ENCODE measurements at regions not wholly inside any gene's neighbourhood (a gene's known extent, or its start where the extent isn't known, plus 50 kb on each side); places are given as distances from the start of the nearest gene placed in this dataset.
"Not testable (repeated sequence)": the region's sequence is repeated elsewhere in the genome, so short reads cannot be mapped to it uniquely, and the experiment has no call there.

- H3K27ac Mint-ChIP-seq (ENCODE audit: low read depth, unreplicated experiment): no peak overlapping the region
- no peak overlapping the region for H3K4me3 Mint-ChIP-seq (ENCODE audit: unreplicated experiment)
- no peaks in the 10 kb centered on the region for H3K36me3 Mint-ChIP-seq (ENCODE audit: insufficient read depth, unreplicated experiment)
- H3K27me3 Mint-ChIP-seq (ENCODE audit: insufficient read depth, unreplicated experiment): no peaks in the 10 kb centered on the region
- no peaks in the 10 kb centered on the region for H3K4me1 Mint-ChIP-seq (ENCODE audit: insufficient read depth, unreplicated experiment)
- CTCF ChIA-PET: no interaction called here
- no peak for DNase-seq (ENCODE audit: unreplicated experiment)
- peaks cover 8% of the 10 kb centered on the region for H3K9me3 Mint-ChIP-seq (ENCODE audit: unreplicated experiment)
- BruUV-seq (replicated peaks): no TSS peak
- intact Hi-C loops (cut with micrococcal nuclease): no loop called here
- TF ChIP-seq CTCF (IDR thresholded peaks at IDR 0.05; ENCODE audit: unreplicated experiment): no peak
- POLR2A ChIA-PET: no interaction called here
Observed at GRCh38 chr2:192414794-192415193, 220.1 kb upstream of the TMEFF2 start.

GRCh38 chr2:192413812-192414681 is 219.3 kb upstream of the TMEFF2 start:
- ChIA-PET POLR2A (interaction anchor here (0.9 kb wide), 1 partner anchor 9 kb away, joined by 3 read pairs; no protein-coding TSS in a partner anchor), CTCF (interaction anchor here (0.6 to 0.7 kb wide), 3 partner anchors 33 to 631 kb away, joined by 3 to 4 read pairs (median 3); no protein-coding TSS in a partner anchor)
- no peak for TF ChIP-seq CTCF (IDR thresholded peaks at IDR 0.05; ENCODE audit: unreplicated experiment)
- no peaks in the 10 kb centered on the region for H3K36me3 Mint-ChIP-seq (ENCODE audit: insufficient read depth, unreplicated experiment)
- DNase-seq (ENCODE audit: unreplicated experiment): no peak
- no peak overlapping the region for H3K4me3 Mint-ChIP-seq (ENCODE audit: unreplicated experiment)
- no TSS peak for BruUV-seq (replicated peaks)
- H3K27ac Mint-ChIP-seq (ENCODE audit: low read depth, unreplicated experiment): no peak overlapping the region
- H3K4me1 Mint-ChIP-seq (ENCODE audit: insufficient read depth, unreplicated experiment): no peaks in the 10 kb centered on the region
- H3K27me3 Mint-ChIP-seq (ENCODE audit: insufficient read depth, unreplicated experiment): no peaks in the 10 kb centered on the region
- intact Hi-C loops (cut with micrococcal nuclease): no loop called here
- peaks cover 8% of the 10 kb centered on the region for H3K9me3 Mint-ChIP-seq (ENCODE audit: unreplicated experiment)

GRCh38 chr2:192412866-192413265 is 218.1 kb upstream of the TMEFF2 start:
- H3K4me1 Mint-ChIP-seq (ENCODE audit: insufficient read depth, unreplicated experiment); POLR2A ChIA-PET; BruUV-seq (replicated peaks); intact Hi-C loops (cut with micrococcal nuclease); CTCF ChIA-PET; H3K36me3 Mint-ChIP-seq (ENCODE audit: insufficient read depth, unreplicated experiment); DNase-seq (ENCODE audit: unreplicated experiment); H3K27me3 Mint-ChIP-seq (ENCODE audit: insufficient read depth, unreplicated experiment); H3K4me3 Mint-ChIP-seq (ENCODE audit: unreplicated experiment); H3K27ac Mint-ChIP-seq (ENCODE audit: low read depth, unreplicated experiment); H3K9me3 Mint-ChIP-seq (ENCODE audit: unreplicated experiment): not testable (repeated sequence)

GRCh38 chr2:192412394-192412793 is 217.7 kb upstream of the TMEFF2 start:
- intact Hi-C loops (cut with micrococcal nuclease): no loop called here
- TF ChIP-seq CTCF (IDR thresholded peaks at IDR 0.05; ENCODE audit: unreplicated experiment): no peak

More at GRCh38 chr2:192412394-192412793, 217.7 kb upstream of the TMEFF2 start:
- Mint-ChIP-seq H3K36me3 (ENCODE audit: insufficient read depth, unreplicated experiment) (no peaks in the 10 kb centered on the region), H3K9me3 (ENCODE audit: unreplicated experiment) (peaks cover under 1% of the 10 kb centered on the region), H3K4me3 (ENCODE audit: unreplicated experiment) (no peak overlapping the region), H3K4me1 (ENCODE audit: insufficient read depth, unreplicated experiment) (no peaks in the 10 kb centered on the region), H3K27ac (ENCODE audit: low read depth, unreplicated experiment) (no peak overlapping the region), H3K27me3 (ENCODE audit: insufficient read depth, unreplicated experiment) (no peaks in the 10 kb centered on the region)
- no TSS peak for BruUV-seq (replicated peaks)
- CTCF ChIA-PET: no interaction called here
- POLR2A ChIA-PET: no interaction called here
- no peak for DNase-seq (ENCODE audit: unreplicated experiment)
